HepG2 (cell line): ENCODE measurements at regions not wholly inside any gene's neighbourhood (a gene's known extent, or its start where the extent isn't known, plus 50 kb on each side); places are given as distances from the start of the nearest gene placed in this dataset.

Source experiments
- CHCHD3 ChIP-seq: sonication (generic); formaldehyde crosslinking; IDR thresholded peaks from 2 replicates; pipeline ENCODE4 v1.8.0; 2022; ENCODE audit warnings: mild to moderate bottlenecking, missing genetic modification reagents, moderate library complexity
- KLF13 ChIP-seq: sonication (generic); formaldehyde crosslinking; IDR thresholded peaks from 2 replicates; pipeline ENCODE4 v1.4.0; 2020; ENCODE audit warnings: mild to moderate bottlenecking, missing genetic modification reagents
- NFE2L1 ChIP-seq: sonication (generic); formaldehyde crosslinking; IDR thresholded peaks from 2 replicates; pipeline ENCODE4 v1.4.0; 2020; ENCODE audit warnings: missing genetic modification reagents, mild to moderate bottlenecking, borderline replicate concordance
- PCBP1 ChIP-seq: fragments of 200-400 bp; formaldehyde crosslinking; IDR thresholded peaks from 2 replicates; pipeline ENCODE4 v1.6.1; 2017; ENCODE audit warnings: mild to moderate bottlenecking, low read depth, low read length, borderline replicate concordance
- POLR2A ChIP-seq, 2 experiments: IDR thresholded peaks; 2 replicates each; pipeline ENCODE4 v1.6.1; 2011; ENCODE audit warnings: low read depth in 2 of 2, low read length in 2 of 2, mild to moderate bottlenecking in 1 of 2, moderate library complexity in 1 of 2; ENCODE audit not compliant: insufficient read depth in 1 of 2
- ZBTB21 ChIP-seq: sonication (generic); formaldehyde crosslinking; IDR thresholded peaks from 2 replicates; pipeline ENCODE4 v1.4.0; 2020; ENCODE audit warnings: missing genetic modification reagents
- ZNF3 ChIP-seq: IDR thresholded peaks from 2 replicates; pipeline ENCODE4 v1.7.0; 2017; ENCODE audit warnings: inconsistent platforms
- ZNF816 ChIP-seq: sonication (generic); formaldehyde crosslinking; IDR thresholded peaks from 2 replicates; pipeline ENCODE4 v1.8.0; 2022; ENCODE audit warnings: missing genetic modification reagents, mild to moderate bottlenecking, borderline replicate concordance
- TF ChIP-seq, protein P1 (sequence below): sonication (generic); formaldehyde crosslinking; IDR thresholded peaks from 2 replicates; pipeline ENCODE4 v1.5.0; 2020; ENCODE audit warnings: mild to moderate bottlenecking, missing genetic modification reagents, moderate library complexity
- TF ChIP-seq, protein P2 (sequence below): sonication (generic); formaldehyde crosslinking; IDR thresholded peaks from 2 replicates; pipeline ENCODE4 v1.4.0; 2020; ENCODE audit warnings: missing genetic modification reagents
- TF ChIP-seq, protein P3 (sequence below), 2 experiments: IDR thresholded peaks; 2 replicates each; pipeline ENCODE4 v1.6.1; 2011 to 2012; ENCODE audit warnings: low read length in 2 of 2, borderline replicate concordance in 1 of 2, low read depth in 1 of 2, mild to moderate bottlenecking in 1 of 2, moderate library complexity in 1 of 2

DNA sequence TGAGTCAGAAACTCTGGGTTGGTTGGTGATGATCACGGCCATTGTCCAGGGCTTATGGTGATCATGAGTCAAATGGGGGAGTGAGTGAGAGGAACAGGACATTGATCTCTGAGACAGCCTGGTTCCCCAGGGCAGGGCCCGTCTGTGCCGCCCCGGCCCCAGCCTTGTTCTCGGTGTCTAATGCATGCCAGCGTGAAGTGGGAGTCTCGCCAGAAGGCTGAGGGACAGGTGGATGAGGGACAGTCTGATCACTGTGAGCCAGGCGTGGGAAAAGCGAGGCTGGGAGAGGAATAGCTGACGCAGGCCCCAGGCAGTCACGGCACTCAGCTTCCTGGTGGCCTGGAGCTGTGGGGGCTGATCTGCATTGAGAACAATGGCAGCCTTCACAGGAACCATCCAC lies 208.3 kb upstream of the HDAC4 start:
- TF ChIP-seq POLR2A (IDR thresholded peaks at IDR 0.05; ENCODE audit: insufficient read depth in 1 of 2, low read depth in 2 of 2, low read length in 2 of 2): no peak
- TF ChIP-seq, protein P1, sequence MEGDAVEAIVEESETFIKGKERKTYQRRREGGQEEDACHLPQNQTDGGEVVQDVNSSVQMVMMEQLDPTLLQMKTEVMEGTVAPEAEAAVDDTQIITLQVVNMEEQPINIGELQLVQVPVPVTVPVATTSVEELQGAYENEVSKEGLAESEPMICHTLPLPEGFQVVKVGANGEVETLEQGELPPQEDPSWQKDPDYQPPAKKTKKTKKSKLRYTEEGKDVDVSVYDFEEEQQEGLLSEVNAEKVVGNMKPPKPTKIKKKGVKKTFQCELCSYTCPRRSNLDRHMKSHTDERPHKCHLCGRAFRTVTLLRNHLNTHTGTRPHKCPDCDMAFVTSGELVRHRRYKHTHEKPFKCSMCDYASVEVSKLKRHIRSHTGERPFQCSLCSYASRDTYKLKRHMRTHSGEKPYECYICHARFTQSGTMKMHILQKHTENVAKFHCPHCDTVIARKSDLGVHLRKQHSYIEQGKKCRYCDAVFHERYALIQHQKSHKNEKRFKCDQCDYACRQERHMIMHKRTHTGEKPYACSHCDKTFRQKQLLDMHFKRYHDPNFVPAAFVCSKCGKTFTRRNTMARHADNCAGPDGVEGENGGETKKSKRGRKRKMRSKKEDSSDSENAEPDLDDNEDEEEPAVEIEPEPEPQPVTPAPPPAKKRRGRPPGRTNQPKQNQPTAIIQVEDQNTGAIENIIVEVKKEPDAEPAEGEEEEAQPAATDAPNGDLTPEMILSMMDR (CRISPR knock-in tag): no peak
- TF ChIP-seq CHCHD3 (CRISPR knock-in tag): no peak
- no peak for TF ChIP-seq ZNF3
- TF ChIP-seq KLF13 (CRISPR knock-in tag): no peak
- TF ChIP-seq, protein P2, sequence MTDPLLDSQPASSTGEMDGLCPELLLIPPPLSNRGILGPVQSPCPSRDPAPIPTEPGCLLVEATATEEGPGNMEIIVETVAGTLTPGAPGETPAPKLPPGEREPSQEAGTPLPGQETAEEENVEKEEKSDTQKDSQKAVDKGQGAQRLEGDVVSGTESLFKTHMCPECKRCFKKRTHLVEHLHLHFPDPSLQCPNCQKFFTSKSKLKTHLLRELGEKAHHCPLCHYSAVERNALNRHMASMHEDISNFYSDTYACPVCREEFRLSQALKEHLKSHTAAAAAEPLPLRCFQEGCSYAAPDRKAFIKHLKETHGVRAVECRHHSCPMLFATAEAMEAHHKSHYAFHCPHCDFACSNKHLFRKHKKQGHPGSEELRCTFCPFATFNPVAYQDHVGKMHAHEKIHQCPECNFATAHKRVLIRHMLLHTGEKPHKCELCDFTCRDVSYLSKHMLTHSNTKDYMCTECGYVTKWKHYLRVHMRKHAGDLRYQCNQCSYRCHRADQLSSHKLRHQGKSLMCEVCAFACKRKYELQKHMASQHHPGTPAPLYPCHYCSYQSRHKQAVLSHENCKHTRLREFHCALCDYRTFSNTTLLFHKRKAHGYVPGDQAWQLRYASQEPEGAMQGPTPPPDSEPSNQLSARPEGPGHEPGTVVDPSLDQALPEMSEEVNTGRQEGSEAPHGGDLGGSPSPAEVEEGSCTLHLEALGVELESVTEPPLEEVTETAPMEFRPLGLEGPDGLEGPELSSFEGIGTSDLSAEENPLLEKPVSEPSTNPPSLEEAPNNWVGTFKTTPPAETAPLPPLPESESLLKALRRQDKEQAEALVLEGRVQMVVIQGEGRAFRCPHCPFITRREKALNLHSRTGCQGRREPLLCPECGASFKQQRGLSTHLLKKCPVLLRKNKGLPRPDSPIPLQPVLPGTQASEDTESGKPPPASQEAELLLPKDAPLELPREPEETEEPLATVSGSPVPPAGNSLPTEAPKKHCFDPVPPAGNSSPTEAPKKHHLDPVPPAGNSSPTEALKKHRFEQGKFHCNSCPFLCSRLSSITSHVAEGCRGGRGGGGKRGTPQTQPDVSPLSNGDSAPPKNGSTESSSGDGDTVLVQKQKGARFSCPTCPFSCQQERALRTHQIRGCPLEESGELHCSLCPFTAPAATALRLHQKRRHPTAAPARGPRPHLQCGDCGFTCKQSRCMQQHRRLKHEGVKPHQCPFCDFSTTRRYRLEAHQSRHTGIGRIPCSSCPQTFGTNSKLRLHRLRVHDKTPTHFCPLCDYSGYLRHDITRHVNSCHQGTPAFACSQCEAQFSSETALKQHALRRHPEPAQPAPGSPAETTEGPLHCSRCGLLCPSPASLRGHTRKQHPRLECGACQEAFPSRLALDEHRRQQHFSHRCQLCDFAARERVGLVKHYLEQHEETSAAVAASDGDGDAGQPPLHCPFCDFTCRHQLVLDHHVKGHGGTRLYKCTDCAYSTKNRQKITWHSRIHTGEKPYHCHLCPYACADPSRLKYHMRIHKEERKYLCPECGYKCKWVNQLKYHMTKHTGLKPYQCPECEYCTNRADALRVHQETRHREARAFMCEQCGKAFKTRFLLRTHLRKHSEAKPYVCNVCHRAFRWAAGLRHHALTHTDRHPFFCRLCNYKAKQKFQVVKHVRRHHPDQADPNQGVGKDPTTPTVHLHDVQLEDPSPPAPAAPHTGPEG (CRISPR knock-in tag): no peak
- no peak for TF ChIP-seq NFE2L1 (CRISPR knock-in tag)
- no peak for TF ChIP-seq ZBTB21 (CRISPR knock-in tag)
- TF ChIP-seq ZNF816: no peak
- TF ChIP-seq, protein P3, sequence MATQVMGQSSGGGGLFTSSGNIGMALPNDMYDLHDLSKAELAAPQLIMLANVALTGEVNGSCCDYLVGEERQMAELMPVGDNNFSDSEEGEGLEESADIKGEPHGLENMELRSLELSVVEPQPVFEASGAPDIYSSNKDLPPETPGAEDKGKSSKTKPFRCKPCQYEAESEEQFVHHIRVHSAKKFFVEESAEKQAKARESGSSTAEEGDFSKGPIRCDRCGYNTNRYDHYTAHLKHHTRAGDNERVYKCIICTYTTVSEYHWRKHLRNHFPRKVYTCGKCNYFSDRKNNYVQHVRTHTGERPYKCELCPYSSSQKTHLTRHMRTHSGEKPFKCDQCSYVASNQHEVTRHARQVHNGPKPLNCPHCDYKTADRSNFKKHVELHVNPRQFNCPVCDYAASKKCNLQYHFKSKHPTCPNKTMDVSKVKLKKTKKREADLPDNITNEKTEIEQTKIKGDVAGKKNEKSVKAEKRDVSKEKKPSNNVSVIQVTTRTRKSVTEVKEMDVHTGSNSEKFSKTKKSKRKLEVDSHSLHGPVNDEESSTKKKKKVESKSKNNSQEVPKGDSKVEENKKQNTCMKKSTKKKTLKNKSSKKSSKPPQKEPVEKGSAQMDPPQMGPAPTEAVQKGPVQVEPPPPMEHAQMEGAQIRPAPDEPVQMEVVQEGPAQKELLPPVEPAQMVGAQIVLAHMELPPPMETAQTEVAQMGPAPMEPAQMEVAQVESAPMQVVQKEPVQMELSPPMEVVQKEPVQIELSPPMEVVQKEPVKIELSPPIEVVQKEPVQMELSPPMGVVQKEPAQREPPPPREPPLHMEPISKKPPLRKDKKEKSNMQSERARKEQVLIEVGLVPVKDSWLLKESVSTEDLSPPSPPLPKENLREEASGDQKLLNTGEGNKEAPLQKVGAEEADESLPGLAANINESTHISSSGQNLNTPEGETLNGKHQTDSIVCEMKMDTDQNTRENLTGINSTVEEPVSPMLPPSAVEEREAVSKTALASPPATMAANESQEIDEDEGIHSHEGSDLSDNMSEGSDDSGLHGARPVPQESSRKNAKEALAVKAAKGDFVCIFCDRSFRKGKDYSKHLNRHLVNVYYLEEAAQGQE (IDR thresholded peaks at IDR 0.05; ENCODE audit: borderline replicate concordance in 1 of 2, low read depth in 1 of 2, low read length in 2 of 2): no peak
- TF ChIP-seq PCBP1: no peak
